ENCODE measurements at regions not wholly inside any gene's neighbourhood (a gene's known extent, or its start where the extent isn't known, plus 50 kb on each side); places are given as distances from the start of the nearest gene placed in this dataset.
A peak's percentile ranks its signal among the peaks of the same experiment; 100 is the strongest.

- H3K4me3 ChIP-seq = no peak overlapping the region
- no peaks in the 10 kb centered on the region for H3K27me3 ChIP-seq
- peak in 1 of 4 donors; percentile 76 for DNase-seq
- no peak for ATAC-seq
- peaks cover 0 to 10% of the 10 kb centered on the region in 2 donors for H3K9me3 ChIP-seq
- H3K4me1 ChIP-seq = no peaks in the 10 kb centered on the region
- intact Hi-C loops (cut with DNase I) = no loop called here
- H3K27ac ChIP-seq = no peak overlapping the region
- no peak for TF ChIP-seq CTCF (IDR thresholded peaks at IDR 0.05)
- no peaks in the 10 kb centered on the region for H3K36me3 ChIP-seq
Measured at GRCh38 chr21:43292041-43292865, 123.4 kb downstream of the CRYAA start.

GRCh38 chr21:43291347-43291950, 122.6 kb downstream of the CRYAA start:
- H3K9me3 ChIP-seq = peaks cover 0 to 10% of the 10 kb centered on the region in 2 donors
- H3K27me3 ChIP-seq = no peaks in the 10 kb centered on the region
- TF ChIP-seq CTCF (IDR thresholded peaks at IDR 0.05) = no peak
- no peaks in the 10 kb centered on the region for H3K4me1 ChIP-seq
- H3K27ac ChIP-seq = no peak overlapping the region
- no peaks in the 10 kb centered on the region for H3K36me3 ChIP-seq
- peak in 1 of 4 donors; percentile 37 for DNase-seq
- intact Hi-C loops (cut with DNase I) = no loop called here
- ATAC-seq = no peak
- no peak overlapping the region for H3K4me3 ChIP-seq

- peak in 1 of 4 donors; percentile 69 for DNase-seq
- no peak for TF ChIP-seq CTCF (IDR thresholded peaks at IDR 0.05)
- no peaks in the 10 kb centered on the region for H3K4me1 ChIP-seq
Measured at GRCh38 chr21:43290421-43291346, 121.9 kb downstream of the CRYAA start.

GRCh38 chr21:43289966-43290365, 121.2 kb downstream of the CRYAA start:
- no peaks in the 10 kb centered on the region for H3K36me3 ChIP-seq
- H3K27me3 ChIP-seq = no peaks in the 10 kb centered on the region
- intact Hi-C loops (cut with DNase I) = no loop called here
- no peak for ATAC-seq
- peaks cover 0 to 10% of the 10 kb centered on the region in 2 donors for H3K9me3 ChIP-seq
- H3K27ac ChIP-seq = no peak overlapping the region
- H3K4me3 ChIP-seq = no peak overlapping the region
- DNase-seq = no peak
- H3K4me1 ChIP-seq = no peaks in the 10 kb centered on the region
- no peak for TF ChIP-seq CTCF (IDR thresholded peaks at IDR 0.05)

More at GRCh38 chr21:43290421-43291346, 121.9 kb downstream of the CRYAA start:
- Histone ChIP-seq H3K4me3 (no peak overlapping the region), H3K27ac (no peak overlapping the region), H3K36me3 (no peaks in the 10 kb centered on the region), H3K27me3 (no peaks in the 10 kb centered on the region), H3K9me3 (peaks cover 0 to 10% of the 10 kb centered on the region in 2 donors)
- ATAC-seq = no peak
- intact Hi-C loops (cut with DNase I) = no loop called here

All from left lung (tissue), 4 donors.